ENCODE measurements at regions not wholly inside any gene's neighbourhood (a gene's known extent, or its start where the extent isn't known, plus 50 kb on each side); places are given as distances from the start of the nearest gene placed in this dataset.
A peak's percentile ranks its signal among the peaks of the same experiment; 100 is the strongest.

- 0 out of 2 replicates have a peak, but pooled peaks have one; percentile 61 for TF ChIP-seq ZNF710 (CRISPR knock-in tag; IDR thresholded peaks at IDR 0.05; ENCODE audit: borderline replicate concordance)
- TF ChIP-seq NR2F6 (IDR thresholded peaks at IDR 0.05) = no peak
- 0 out of 2 replicates have a peak, but pooled peaks have one; percentile 4 for TF ChIP-seq NR2F6 (CRISPR knock-in tag; IDR thresholded peaks at IDR 0.05)
- TF ChIP-seq ZNF703 (CRISPR knock-in tag; IDR thresholded peaks at IDR 0.05; ENCODE audit: borderline replicate concordance) = no peak
- TF ChIP-seq IRF9 (CRISPR knock-in tag; IDR thresholded peaks at IDR 0.05; ENCODE audit: borderline replicate concordance) = no peak
- TF ChIP-seq ZNF281 (CRISPR knock-in tag; IDR thresholded peaks at IDR 0.05; ENCODE audit: borderline replicate concordance) = peak; percentile 34; the same call in 1 of the 2 replicates
- peak; percentile 81; the same call in 1 of the 2 replicates for TF ChIP-seq HOXA5 (CRISPR knock-in tag; IDR thresholded peaks at IDR 0.05)
- TF ChIP-seq FOXJ3 (CRISPR knock-in tag; IDR thresholded peaks at IDR 0.05; ENCODE audit: borderline replicate concordance) = 0 out of 2 replicates have a peak, but pooled peaks have one; percentile 12
- 0 out of 2 replicates have a peak, but pooled peaks have one; percentile 6 for TF ChIP-seq MAX (IDR thresholded peaks at IDR 0.05)
- no peak for TF ChIP-seq ATF1 (CRISPR knock-in tag; IDR thresholded peaks at IDR 0.05)
- no peak for TF ChIP-seq IKZF4 (CRISPR knock-in tag; IDR thresholded peaks at IDR 0.05; ENCODE audit: borderline replicate concordance, low read depth, not compliant biosample characterization)
- no peak for TF ChIP-seq RFXANK (CRISPR knock-in tag; IDR thresholded peaks at IDR 0.05)
- TF ChIP-seq SRY (CRISPR knock-in tag; IDR thresholded peaks at IDR 0.05) = no peak
- no peak for TF ChIP-seq ZNF431 (CRISPR knock-in tag; IDR thresholded peaks at IDR 0.05; ENCODE audit: borderline replicate concordance, low read depth)
- TF ChIP-seq GTF2F1 (IDR thresholded peaks at IDR 0.05; ENCODE audit: low read length) = no peak
- TF ChIP-seq SIX1 (CRISPR knock-in tag; IDR thresholded peaks at IDR 0.05; ENCODE audit: borderline replicate concordance) = no peak
- no peak for TF ChIP-seq REPIN1 (CRISPR knock-in tag; IDR thresholded peaks at IDR 0.05; ENCODE audit: borderline replicate concordance, low read depth)
- no peak for TF ChIP-seq HCFC1 (IDR thresholded peaks at IDR 0.05; ENCODE audit: low read depth, low read length)
- no peak; the same call in 1 of the 2 replicates for TF ChIP-seq PRDM15 (CRISPR knock-in tag; IDR thresholded peaks at IDR 0.05)
- no peak for TF ChIP-seq ZZZ3 (CRISPR knock-in tag; IDR thresholded peaks at IDR 0.05; ENCODE audit: borderline replicate concordance)
Observed at GRCh38 chr6:150535151-150535804, 64.4 kb upstream of the PLEKHG1 start (continued).

All from HepG2 (cell line).